Fibroblast of mammary gland (primary cell): ENCODE measurements at regions not wholly inside any gene's neighbourhood (a gene's known extent, or its start where the extent isn't known, plus 50 kb on each side); places are given as distances from the start of the nearest gene placed in this dataset.
A peak's percentile ranks its signal among the peaks of the same experiment; 100 is the strongest.

ENCODE experiments used
- DNase-seq: peaks from one replicate; pipeline ENCODE4 v3.0.0-alpha.2; 2010; ENCODE audit warnings: low read depth
- H3K4me3 ChIP-seq: 2 replicates; pipeline ENCODE4 v1.5.1; 2011; ENCODE audit warnings: low read depth, mild to moderate bottlenecking, low read length, moderate library complexity; ENCODE audit not compliant: control insufficient read depth
- TF ChIP-seq, protein P1 (sequence below): conservative IDR thresholded peaks from 2 replicates; pipeline ENCODE4 v1.5.1; 2011; ENCODE audit warnings: low read depth, low read length, inconsistent platforms; ENCODE audit not compliant: control insufficient read depth, insufficient read depth

GRCh38 chr2:219714681-219715400 lies 87.4 kb downstream of the SLC4A3 start:
- TF ChIP-seq, protein P1, sequence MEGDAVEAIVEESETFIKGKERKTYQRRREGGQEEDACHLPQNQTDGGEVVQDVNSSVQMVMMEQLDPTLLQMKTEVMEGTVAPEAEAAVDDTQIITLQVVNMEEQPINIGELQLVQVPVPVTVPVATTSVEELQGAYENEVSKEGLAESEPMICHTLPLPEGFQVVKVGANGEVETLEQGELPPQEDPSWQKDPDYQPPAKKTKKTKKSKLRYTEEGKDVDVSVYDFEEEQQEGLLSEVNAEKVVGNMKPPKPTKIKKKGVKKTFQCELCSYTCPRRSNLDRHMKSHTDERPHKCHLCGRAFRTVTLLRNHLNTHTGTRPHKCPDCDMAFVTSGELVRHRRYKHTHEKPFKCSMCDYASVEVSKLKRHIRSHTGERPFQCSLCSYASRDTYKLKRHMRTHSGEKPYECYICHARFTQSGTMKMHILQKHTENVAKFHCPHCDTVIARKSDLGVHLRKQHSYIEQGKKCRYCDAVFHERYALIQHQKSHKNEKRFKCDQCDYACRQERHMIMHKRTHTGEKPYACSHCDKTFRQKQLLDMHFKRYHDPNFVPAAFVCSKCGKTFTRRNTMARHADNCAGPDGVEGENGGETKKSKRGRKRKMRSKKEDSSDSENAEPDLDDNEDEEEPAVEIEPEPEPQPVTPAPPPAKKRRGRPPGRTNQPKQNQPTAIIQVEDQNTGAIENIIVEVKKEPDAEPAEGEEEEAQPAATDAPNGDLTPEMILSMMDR = no peak
- H3K4me3 ChIP-seq = no peak overlapping the region
- no peak for DNase-seq

GRCh38 chr2:219718066-219718465 lies 90.6 kb downstream of the SLC4A3 start:
- TF ChIP-seq, protein P1 = no peak
- H3K4me3 ChIP-seq = no peak overlapping the region
- no peak for DNase-seq

DNA sequence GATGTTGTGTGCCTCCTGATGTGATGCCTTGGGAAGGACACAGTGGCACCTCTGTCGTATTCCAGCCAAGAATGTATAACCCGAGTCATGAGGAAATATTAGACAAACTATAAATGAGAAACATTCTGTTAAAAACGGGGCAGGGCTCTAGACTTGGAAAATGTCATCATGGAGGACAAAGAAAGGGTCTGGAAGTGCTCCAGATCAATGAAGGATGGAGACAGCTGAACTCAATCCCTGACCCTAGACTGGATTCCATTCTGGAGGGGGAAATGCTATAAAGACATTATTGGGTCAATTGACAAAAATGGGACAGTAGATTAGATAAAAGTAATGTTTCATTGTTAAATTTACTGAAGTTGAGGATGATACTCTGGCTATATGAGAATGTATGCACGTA lies 92.1 kb downstream of the SLC4A3 start:
- no peak for DNase-seq
- H3K4me3 ChIP-seq = no peak overlapping the region
- TF ChIP-seq, protein P1 = no peak

DNA sequence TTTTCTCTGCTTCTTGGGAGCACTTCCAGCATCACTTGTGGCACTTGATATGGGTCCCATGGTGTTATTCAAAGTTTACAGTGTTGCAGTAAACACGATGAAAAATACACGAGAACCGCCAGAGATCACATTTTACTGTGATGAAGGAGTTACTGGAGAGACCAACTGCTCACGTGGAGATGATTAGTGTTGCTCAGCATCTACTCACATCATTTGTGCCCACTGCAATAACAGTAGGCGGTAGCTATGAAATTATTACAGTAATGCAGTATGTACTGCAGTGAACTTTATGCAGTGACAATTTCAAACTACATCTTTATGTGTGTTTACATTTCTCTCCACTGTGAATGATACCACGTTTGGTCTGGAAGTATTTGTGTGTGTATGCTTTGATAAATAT lies 93.5 kb downstream of the SLC4A3 start:
- TF ChIP-seq, protein P1 = no peak
- DNase-seq = no peak
- H3K4me3 ChIP-seq = no peak overlapping the region

GRCh38 chr2:219722276-219722879 lies 94.9 kb downstream of the SLC4A3 start:
- TF ChIP-seq, protein P1 = no peak
- DNase-seq = peak; percentile 25
- H3K4me3 ChIP-seq = no peak overlapping the region

- H3K4me3 ChIP-seq = no peak overlapping the region
- TF ChIP-seq, protein P1 = no peak
- no peak for DNase-seq
These were observed 95.9 kb downstream of the SLC4A3 start for GRCh38 chr2:219723311-219723710.

DNA sequence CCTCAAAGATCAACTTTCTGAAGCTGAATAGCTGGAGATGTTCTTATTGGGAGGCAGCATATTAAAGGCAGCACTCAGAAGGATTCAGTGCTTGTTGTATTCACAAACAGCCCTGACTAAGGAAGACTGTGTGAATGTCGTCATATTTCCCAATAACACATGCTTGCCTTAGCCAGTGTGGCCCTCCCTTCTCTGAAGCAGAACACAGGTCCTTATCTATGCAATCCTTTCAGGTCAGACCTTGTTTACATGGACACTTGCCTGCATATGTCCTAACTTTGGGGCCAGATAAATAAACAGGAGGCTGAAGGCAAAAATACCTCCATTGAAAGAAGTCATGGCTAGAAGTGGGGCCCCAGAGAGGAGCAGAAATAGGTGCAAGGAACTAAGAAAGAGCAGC lies 97.2 kb downstream of the SLC4A3 start:
- no peak overlapping the region for H3K4me3 ChIP-seq
- peak; percentile 66 for DNase-seq
- TF ChIP-seq, protein P1 = no peak
